ENCODE measurements at regions not wholly inside any gene's neighbourhood (a gene's known extent, or its start where the extent isn't known, plus 50 kb on each side); places are given as distances from the start of the nearest gene placed in this dataset.

DNA sequence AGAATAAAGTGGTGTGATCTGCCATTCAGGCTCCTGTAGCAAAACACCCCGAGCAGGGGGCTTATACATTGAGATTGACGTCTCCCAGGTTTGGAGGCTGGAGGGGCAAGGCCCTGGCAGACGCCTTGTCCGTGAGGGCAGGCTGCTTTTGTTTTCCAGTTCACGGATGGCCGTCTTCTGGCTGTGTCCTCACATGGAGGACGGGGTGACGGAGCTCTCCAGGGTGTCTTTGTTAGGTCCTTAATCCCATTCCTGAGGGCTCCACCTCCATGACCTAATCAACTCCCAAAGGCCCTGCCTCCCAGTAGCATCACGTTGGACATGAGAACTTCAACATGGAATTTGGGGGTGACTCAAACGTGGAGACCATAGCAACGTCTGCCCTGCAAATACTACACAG is 147.7 kb downstream of the KIF26A start:
- no peak overlapping the region for H3K4me3 ChIP-seq
- Mint-ChIP-seq H3K36me3 (ENCODE audit: low read depth) (no peaks in the 10 kb centered on the region), H3K4me3 (no peak overlapping the region), H3K27ac (no peak overlapping the region), H3K9me3 (peaks cover 7% of the 10 kb centered on the region; the same call in 1 of the 3 replicates), H3K27me3 (ENCODE audit: insufficient read depth, low read depth, poor library complexity) (peaks cover 14% of the 10 kb centered on the region), H3K4me1 (peaks cover 23% of the 10 kb centered on the region)
- no peak for TF ChIP-seq ZNF114 (CRISPR knock-in tag; IDR thresholded peaks at IDR 0.05)
- no peak for TF ChIP-seq STAT1 (IDR thresholded peaks at IDR 0.05; ENCODE audit: unreplicated experiment)
- TF ChIP-seq, protein P1, sequence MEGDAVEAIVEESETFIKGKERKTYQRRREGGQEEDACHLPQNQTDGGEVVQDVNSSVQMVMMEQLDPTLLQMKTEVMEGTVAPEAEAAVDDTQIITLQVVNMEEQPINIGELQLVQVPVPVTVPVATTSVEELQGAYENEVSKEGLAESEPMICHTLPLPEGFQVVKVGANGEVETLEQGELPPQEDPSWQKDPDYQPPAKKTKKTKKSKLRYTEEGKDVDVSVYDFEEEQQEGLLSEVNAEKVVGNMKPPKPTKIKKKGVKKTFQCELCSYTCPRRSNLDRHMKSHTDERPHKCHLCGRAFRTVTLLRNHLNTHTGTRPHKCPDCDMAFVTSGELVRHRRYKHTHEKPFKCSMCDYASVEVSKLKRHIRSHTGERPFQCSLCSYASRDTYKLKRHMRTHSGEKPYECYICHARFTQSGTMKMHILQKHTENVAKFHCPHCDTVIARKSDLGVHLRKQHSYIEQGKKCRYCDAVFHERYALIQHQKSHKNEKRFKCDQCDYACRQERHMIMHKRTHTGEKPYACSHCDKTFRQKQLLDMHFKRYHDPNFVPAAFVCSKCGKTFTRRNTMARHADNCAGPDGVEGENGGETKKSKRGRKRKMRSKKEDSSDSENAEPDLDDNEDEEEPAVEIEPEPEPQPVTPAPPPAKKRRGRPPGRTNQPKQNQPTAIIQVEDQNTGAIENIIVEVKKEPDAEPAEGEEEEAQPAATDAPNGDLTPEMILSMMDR (conservative IDR thresholded peaks at IDR 0.05; ENCODE audit: low read depth in 2 of 2): no peak
- TF ChIP-seq, protein P2, sequence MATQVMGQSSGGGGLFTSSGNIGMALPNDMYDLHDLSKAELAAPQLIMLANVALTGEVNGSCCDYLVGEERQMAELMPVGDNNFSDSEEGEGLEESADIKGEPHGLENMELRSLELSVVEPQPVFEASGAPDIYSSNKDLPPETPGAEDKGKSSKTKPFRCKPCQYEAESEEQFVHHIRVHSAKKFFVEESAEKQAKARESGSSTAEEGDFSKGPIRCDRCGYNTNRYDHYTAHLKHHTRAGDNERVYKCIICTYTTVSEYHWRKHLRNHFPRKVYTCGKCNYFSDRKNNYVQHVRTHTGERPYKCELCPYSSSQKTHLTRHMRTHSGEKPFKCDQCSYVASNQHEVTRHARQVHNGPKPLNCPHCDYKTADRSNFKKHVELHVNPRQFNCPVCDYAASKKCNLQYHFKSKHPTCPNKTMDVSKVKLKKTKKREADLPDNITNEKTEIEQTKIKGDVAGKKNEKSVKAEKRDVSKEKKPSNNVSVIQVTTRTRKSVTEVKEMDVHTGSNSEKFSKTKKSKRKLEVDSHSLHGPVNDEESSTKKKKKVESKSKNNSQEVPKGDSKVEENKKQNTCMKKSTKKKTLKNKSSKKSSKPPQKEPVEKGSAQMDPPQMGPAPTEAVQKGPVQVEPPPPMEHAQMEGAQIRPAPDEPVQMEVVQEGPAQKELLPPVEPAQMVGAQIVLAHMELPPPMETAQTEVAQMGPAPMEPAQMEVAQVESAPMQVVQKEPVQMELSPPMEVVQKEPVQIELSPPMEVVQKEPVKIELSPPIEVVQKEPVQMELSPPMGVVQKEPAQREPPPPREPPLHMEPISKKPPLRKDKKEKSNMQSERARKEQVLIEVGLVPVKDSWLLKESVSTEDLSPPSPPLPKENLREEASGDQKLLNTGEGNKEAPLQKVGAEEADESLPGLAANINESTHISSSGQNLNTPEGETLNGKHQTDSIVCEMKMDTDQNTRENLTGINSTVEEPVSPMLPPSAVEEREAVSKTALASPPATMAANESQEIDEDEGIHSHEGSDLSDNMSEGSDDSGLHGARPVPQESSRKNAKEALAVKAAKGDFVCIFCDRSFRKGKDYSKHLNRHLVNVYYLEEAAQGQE (IDR thresholded peaks at IDR 0.05; ENCODE audit: unreplicated experiment): no peak
- no peak for TF ChIP-seq CREB1 (CRISPR knock-in tag; IDR thresholded peaks at IDR 0.05; ENCODE audit: low read depth)
- no peak for TF ChIP-seq JUNB (IDR thresholded peaks at IDR 0.05; ENCODE audit: unreplicated experiment)
- no peak for TF ChIP-seq POLR2AphosphoS5 (IDR thresholded peaks at IDR 0.05; ENCODE audit: low read depth)
- TF ChIP-seq EZH2phosphoT487 (IDR thresholded peaks at IDR 0.05; ENCODE audit: unreplicated experiment): no peak
- no peaks in the 10 kb centered on the region for H3K27me3 ChIP-seq (ENCODE audit: insufficient read depth)
- H3K4me1 ChIP-seq (ENCODE audit: insufficient read depth): peaks cover 9% of the 10 kb centered on the region
- no peak overlapping the region for H3K27ac ChIP-seq (ENCODE audit: low read depth)
- no peaks in the 10 kb centered on the region for H3K9me2 ChIP-seq (ENCODE audit: insufficient read depth)
- no peak overlapping the region for H2AFZ ChIP-seq
- H3F3A ChIP-seq (replicated peaks; ENCODE audit: low read depth): peaks cover 10% of the 10 kb centered on the region; the same call in 1 of the 2 replicates
- H4K20me1 ChIP-seq (replicated peaks; ENCODE audit: insufficient read depth): no peaks in the 10 kb centered on the region
- H3K79me2 ChIP-seq (replicated peaks; ENCODE audit: insufficient read depth): no peaks in the 10 kb centered on the region
- no peaks in the 10 kb centered on the region for H3K36me3 ChIP-seq (ENCODE audit: insufficient read depth)
- H3K4me2 ChIP-seq: no peak overlapping the region
- no peak for DNase-seq (ENCODE audit: low spot score)
- no peak for ATAC-seq

DNA sequence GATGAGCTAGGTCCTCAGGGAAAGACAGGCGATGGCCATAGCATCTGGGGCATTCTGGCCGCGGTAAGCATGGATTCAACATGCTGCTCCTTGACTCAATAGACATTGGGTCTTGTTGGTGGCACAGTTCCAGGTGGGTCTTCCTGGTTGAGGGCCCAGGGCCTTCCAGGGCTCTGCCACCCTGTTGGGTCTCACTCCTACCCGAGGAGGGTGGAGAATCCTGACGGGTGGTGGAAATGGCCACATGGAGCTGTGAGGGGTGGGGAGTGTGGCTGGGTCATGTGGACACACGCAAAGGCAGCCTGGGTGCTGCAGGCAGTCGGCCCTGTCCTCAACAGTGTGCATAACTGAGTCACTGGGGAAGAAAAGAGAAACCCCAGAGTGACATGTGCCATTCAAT is 148.1 kb downstream of the KIF26A start:
- Mint-ChIP-seq H3K4me1 (peaks cover 27% of the 10 kb centered on the region), H3K27ac (no peak overlapping the region), H3K36me3 (ENCODE audit: low read depth) (no peaks in the 10 kb centered on the region), H3K9me3 (peaks cover 7% of the 10 kb centered on the region; the same call in 1 of the 3 replicates), H3K27me3 (ENCODE audit: insufficient read depth, low read depth, poor library complexity) (peaks cover 14% of the 10 kb centered on the region), H3K4me3 (no peak overlapping the region)
- no peaks in the 10 kb centered on the region for H3K27me3 ChIP-seq (ENCODE audit: insufficient read depth)
- H3K79me2 ChIP-seq (replicated peaks; ENCODE audit: insufficient read depth): no peaks in the 10 kb centered on the region
- H3K9me2 ChIP-seq (ENCODE audit: insufficient read depth): no peaks in the 10 kb centered on the region
- H3F3A ChIP-seq (replicated peaks; ENCODE audit: low read depth): peaks cover 10% of the 10 kb centered on the region; the same call in 1 of the 2 replicates
- no peak overlapping the region for H3K27ac ChIP-seq (ENCODE audit: low read depth)
- H3K4me2 ChIP-seq: no peak overlapping the region
- DNase-seq (ENCODE audit: low spot score) (no peak), ATAC-seq (no peak)
- no peaks in the 10 kb centered on the region for H4K20me1 ChIP-seq (replicated peaks; ENCODE audit: insufficient read depth)
- no peak overlapping the region for H3K4me3 ChIP-seq
- no peak for TF ChIP-seq NANOG (IDR thresholded peaks at IDR 0.05; ENCODE audit: borderline replicate concordance)
- TF ChIP-seq, protein P3, sequence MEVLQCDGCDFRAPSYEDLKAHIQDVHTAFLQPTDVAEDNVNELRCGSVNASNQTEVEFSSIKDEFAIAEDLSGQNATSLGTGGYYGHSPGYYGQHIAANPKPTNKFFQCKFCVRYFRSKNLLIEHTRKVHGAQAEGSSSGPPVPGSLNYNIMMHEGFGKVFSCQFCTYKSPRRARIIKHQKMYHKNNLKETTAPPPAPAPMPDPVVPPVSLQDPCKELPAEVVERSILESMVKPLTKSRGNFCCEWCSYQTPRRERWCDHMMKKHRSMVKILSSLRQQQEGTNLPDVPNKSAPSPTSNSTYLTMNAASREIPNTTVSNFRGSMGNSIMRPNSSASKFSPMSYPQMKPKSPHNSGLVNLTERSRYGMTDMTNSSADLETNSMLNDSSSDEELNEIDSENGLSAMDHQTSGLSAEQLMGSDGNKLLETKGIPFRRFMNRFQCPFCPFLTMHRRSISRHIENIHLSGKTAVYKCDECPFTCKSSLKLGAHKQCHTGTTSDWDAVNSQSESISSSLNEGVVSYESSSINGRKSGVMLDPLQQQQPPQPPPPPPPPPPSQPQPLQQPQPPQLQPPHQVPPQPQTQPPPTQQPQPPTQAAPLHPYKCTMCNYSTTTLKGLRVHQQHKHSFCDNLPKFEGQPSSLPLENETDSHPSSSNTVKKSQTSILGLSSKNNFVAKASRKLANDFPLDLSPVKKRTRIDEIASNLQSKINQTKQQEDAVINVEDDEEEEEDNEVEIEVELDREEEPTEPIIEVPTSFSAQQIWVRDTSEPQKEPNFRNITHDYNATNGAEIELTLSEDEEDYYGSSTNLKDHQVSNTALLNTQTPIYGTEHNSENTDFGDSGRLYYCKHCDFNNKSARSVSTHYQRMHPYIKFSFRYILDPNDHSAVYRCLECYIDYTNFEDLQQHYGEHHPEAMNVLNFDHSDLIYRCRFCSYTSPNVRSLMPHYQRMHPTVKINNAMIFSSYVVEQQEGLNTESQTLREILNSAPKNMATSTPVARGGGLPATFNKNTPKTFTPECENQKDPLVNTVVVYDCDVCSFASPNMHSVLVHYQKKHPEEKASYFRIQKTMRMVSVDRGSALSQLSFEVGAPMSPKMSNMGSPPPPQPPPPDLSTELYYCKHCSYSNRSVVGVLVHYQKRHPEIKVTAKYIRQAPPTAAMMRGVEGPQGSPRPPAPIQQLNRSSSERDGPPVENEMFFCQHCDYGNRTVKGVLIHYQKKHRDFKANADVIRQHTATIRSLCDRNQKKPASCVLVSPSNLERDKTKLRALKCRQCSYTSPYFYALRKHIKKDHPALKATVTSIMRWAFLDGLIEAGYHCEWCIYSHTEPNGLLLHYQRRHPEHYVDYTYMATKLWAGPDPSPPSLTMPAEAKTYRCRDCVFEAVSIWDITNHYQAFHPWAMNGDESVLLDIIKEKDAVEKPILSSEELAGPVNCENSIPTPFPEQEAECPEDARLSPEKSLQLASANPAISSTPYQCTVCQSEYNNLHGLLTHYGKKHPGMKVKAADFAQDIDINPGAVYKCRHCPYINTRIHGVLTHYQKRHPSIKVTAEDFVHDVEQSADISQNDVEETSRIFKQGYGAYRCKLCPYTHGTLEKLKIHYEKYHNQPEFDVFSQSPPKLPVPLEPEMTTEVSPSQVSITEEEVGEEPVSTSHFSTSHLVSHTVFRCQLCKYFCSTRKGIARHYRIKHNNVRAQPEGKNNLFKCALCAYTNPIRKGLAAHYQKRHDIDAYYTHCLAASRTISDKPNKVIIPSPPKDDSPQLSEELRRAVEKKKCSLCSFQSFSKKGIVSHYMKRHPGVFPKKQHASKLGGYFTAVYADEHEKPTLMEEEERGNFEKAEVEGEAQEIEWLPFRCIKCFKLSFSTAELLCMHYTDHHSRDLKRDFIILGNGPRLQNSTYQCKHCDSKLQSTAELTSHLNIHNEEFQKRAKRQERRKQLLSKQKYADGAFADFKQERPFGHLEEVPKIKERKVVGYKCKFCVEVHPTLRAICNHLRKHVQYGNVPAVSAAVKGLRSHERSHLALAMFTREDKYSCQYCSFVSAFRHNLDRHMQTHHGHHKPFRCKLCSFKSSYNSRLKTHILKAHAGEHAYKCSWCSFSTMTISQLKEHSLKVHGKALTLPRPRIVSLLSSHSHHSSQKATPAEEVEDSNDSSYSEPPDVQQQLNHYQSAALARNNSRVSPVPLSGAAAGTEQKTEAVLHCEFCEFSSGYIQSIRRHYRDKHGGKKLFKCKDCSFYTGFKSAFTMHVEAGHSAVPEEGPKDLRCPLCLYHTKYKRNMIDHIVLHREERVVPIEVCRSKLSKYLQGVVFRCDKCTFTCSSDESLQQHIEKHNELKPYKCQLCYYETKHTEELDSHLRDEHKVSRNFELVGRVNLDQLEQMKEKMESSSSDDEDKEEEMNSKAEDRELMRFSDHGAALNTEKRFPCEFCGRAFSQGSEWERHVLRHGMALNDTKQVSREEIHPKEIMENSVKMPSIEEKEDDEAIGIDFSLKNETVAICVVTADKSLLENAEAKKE (CRISPR knock-in tag; IDR thresholded peaks at IDR 0.05): no peak
- no peak for TF ChIP-seq POLR2AphosphoS5 (IDR thresholded peaks at IDR 0.05; ENCODE audit: low read depth)
- TF ChIP-seq ZNF331 (CRISPR knock-in tag; IDR thresholded peaks at IDR 0.05; ENCODE audit: low read depth): no peak
- TF ChIP-seq STAT1 (IDR thresholded peaks at IDR 0.05; ENCODE audit: unreplicated experiment): no peak
- no peak for TF ChIP-seq ZNF114 (CRISPR knock-in tag; IDR thresholded peaks at IDR 0.05)
- peaks cover 13% of the 10 kb centered on the region for H3K4me1 ChIP-seq (ENCODE audit: insufficient read depth)
- no peak overlapping the region for H2AFZ ChIP-seq
- H3K36me3 ChIP-seq (ENCODE audit: insufficient read depth): no peaks in the 10 kb centered on the region

Measured in GM23338 (cell line).